ENCODE measurements at regions not wholly inside any gene's neighbourhood (a gene's known extent, or its start where the extent isn't known, plus 50 kb on each side); places are given as distances from the start of the nearest gene placed in this dataset.

DNA sequence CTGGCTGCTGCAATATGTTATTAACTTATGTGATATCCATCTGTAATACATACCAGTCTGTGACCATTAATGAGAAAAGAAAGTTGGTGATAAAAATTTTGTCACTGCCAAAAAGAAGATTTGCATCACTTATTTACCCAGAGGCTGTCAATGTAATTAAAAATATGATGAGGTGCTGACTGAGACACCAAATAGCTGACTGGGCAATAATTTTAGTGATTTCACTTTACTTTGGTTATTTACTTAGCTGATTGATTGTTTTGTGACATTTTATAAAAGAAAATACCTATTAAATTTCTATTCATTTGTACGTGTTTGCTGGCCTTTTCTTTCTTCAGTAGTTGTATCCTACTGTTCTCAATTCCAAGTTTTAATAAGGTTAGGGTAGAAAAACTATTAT is 139.2 kb downstream of the HLX start:
- H3K27ac ChIP-seq (ENCODE audit: low read depth in 2 of 2, low read length in 1 of 2): no peak overlapping the region
- TF ChIP-seq NRF1 (IDR thresholded peaks at IDR 0.05; ENCODE audit: low read depth, low read length) (no peak), CHD2 (IDR thresholded peaks at IDR 0.05; ENCODE audit: low read length, partially characterized antibody) (no peak), TAF1 (IDR thresholded peaks at IDR 0.05; ENCODE audit: borderline replicate concordance, low read depth, low read length) (no peak), EZH2phosphoT487 (IDR thresholded peaks at IDR 0.05; ENCODE audit: borderline replicate concordance, low read depth) (no peak), FOSL2 (IDR thresholded peaks at IDR 0.05; ENCODE audit: borderline replicate concordance, low read depth) (no peak; the same call in 1 of the 2 replicates), EP300 (IDR thresholded peaks at IDR 0.05; ENCODE audit: borderline replicate concordance in 1 of 2, low read depth in 1 of 2, low read length in 1 of 2) (no peak), RAD21 (IDR thresholded peaks at IDR 0.05; ENCODE audit: low read length) (no peak), GABPA (IDR thresholded peaks at IDR 0.05; ENCODE audit: low read depth) (no peak), TCF12 (IDR thresholded peaks at IDR 0.05) (no peak), FOXJ3 (CRISPR knock-in tag; IDR thresholded peaks at IDR 0.05) (no peak), RXRA (IDR thresholded peaks at IDR 0.05; ENCODE audit: borderline replicate concordance, low read depth) (no peak), RFX5 (IDR thresholded peaks at IDR 0.05; ENCODE audit: low read length) (no peak), JUND (IDR thresholded peaks at IDR 0.05) (no peak), ELF1 (IDR thresholded peaks at IDR 0.05) (no peak), NFIC (IDR thresholded peaks at IDR 0.05; ENCODE audit: borderline replicate concordance) (no peak)
- TF ChIP-seq, protein P1, sequence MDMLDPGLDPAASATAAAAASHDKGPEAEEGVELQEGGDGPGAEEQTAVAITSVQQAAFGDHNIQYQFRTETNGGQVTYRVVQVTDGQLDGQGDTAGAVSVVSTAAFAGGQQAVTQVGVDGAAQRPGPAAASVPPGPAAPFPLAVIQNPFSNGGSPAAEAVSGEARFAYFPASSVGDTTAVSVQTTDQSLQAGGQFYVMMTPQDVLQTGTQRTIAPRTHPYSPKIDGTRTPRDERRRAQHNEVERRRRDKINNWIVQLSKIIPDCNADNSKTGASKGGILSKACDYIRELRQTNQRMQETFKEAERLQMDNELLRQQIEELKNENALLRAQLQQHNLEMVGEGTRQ (IDR thresholded peaks at IDR 0.05; ENCODE audit: borderline replicate concordance, low read depth, low read length): no peak
- TF ChIP-seq, protein P2, sequence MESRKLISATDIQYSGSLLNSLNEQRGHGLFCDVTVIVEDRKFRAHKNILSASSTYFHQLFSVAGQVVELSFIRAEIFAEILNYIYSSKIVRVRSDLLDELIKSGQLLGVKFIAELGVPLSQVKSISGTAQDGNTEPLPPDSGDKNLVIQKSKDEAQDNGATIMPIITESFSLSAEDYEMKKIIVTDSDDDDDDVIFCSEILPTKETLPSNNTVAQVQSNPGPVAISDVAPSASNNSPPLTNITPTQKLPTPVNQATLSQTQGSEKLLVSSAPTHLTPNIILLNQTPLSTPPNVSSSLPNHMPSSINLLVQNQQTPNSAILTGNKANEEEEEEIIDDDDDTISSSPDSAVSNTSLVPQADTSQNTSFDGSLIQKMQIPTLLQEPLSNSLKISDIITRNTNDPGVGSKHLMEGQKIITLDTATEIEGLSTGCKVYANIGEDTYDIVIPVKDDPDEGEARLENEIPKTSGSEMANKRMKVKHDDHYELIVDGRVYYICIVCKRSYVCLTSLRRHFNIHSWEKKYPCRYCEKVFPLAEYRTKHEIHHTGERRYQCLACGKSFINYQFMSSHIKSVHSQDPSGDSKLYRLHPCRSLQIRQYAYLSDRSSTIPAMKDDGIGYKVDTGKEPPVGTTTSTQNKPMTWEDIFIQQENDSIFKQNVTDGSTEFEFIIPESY (IDR thresholded peaks at IDR 0.05; ENCODE audit: borderline replicate concordance, low read depth): no peak
- TF ChIP-seq, protein P3, sequence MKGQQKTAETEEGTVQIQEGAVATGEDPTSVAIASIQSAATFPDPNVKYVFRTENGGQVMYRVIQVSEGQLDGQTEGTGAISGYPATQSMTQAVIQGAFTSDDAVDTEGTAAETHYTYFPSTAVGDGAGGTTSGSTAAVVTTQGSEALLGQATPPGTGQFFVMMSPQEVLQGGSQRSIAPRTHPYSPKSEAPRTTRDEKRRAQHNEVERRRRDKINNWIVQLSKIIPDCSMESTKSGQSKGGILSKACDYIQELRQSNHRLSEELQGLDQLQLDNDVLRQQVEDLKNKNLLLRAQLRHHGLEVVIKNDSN (IDR thresholded peaks at IDR 0.05; ENCODE audit: borderline replicate concordance, low read depth): no peak
- no peaks in the 10 kb centered on the region for H3F3A ChIP-seq (replicated peaks; ENCODE audit: insufficient read depth)
- no peak overlapping the region for H3K9ac ChIP-seq
- H3K79me2 ChIP-seq (ENCODE audit: insufficient read depth): no peaks in the 10 kb centered on the region
- H3K9me2 ChIP-seq: no peaks in the 10 kb centered on the region
- no peak for DNase-seq
- peaks cover 0 to 9% of the 10 kb centered on the region in 2 experiments; a peak in 2 of 4 replicates for H3K4me1 ChIP-seq (ENCODE audit: control insufficient read depth in 1 of 2, insufficient read depth in 2 of 2, low read depth in 1 of 2, low read length in 1 of 2)
- no peaks in the 10 kb centered on the region for H3K36me3 ChIP-seq (replicated peaks in 1 of 2; ENCODE audit: control insufficient read depth in 1 of 2, insufficient read depth in 2 of 2, low read length in 1 of 2)
- WGBS (ENCODE audit: low lambda C conversion rate): 84% methylated on average over 1 of the region's 1 CpG
- ChIA-PET POLR2A (no interaction called here), CTCF (no interaction called here)
- H2AFZ ChIP-seq (ENCODE audit: low read depth): no peak overlapping the region
- no peak overlapping the region for H3K4me2 ChIP-seq
- H3K27me3 ChIP-seq (ENCODE audit: insufficient read depth): no peaks in the 10 kb centered on the region
- H4K20me1 ChIP-seq (ENCODE audit: insufficient read depth): no peaks in the 10 kb centered on the region
- no peak overlapping the region for H3K4me3 ChIP-seq (ENCODE audit: low read depth in 2 of 2, low read length in 1 of 2)
- H3K9me3 ChIP-seq: no peaks in the 10 kb centered on the region
